Daoy (cell line): ENCODE measurements at regions not wholly inside any gene's neighbourhood (a gene's known extent, or its start where the extent isn't known, plus 50 kb on each side); places are given as distances from the start of the nearest gene placed in this dataset.

Experiments
- DNase-seq: peaks from one replicate; pipeline ENCODE4 v3.0.0-alpha.2; 2015; ENCODE audit warnings: low read depth

- no peak for DNase-seq
Observed at GRCh38 chr11:116413301-116414242, 359.2 kb downstream of the BUD13 start.

GRCh38 chr11:116412118-116412889 lies 360.5 kb downstream of the BUD13 start:
- DNase-seq = peak; percentile 45

DNA sequence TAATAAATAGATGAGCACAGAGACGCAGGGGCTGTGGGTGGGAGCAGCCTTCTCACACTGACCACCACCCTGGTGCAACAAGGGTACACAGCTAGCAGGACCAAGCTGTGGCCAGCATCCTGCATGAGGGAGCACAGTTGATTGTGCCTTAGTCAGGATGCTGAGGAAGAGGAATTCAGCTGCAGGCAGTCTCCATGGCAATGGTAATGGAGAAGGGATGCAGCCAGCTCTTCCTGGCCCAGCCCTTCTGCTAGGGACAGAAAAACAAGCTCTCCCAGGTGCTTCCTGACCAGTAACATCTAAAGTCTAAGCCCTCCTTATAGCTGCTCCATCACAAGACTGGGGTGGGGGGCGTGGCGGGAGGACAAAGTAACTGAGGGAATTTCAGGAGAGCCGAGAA lies 363.5 kb downstream of the BUD13 start:
- DNase-seq = no peak

DNA sequence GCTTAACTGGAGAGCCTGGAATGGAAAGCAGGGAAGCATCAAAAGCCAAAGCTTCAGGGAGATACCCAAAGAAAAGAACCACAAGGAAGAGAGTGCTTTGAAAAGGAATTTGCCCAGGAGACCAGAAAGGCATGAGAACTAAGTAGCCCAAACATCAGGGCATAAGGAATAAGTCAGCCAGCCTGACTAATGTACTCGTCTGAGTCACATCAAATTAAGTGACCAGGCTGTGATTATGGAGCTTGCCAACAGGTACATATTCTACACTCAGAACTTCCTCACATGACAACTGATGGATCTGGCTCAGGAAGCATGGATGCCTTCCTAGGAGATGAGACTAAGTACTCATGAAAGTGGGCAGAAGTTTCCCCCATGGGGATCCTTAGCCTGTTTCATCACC lies 366.7 kb downstream of the BUD13 start:
- DNase-seq = peak; percentile 37

GRCh38 chr11:116404462-116404798 lies 368.4 kb downstream of the BUD13 start:
- no peak for DNase-seq

DNA sequence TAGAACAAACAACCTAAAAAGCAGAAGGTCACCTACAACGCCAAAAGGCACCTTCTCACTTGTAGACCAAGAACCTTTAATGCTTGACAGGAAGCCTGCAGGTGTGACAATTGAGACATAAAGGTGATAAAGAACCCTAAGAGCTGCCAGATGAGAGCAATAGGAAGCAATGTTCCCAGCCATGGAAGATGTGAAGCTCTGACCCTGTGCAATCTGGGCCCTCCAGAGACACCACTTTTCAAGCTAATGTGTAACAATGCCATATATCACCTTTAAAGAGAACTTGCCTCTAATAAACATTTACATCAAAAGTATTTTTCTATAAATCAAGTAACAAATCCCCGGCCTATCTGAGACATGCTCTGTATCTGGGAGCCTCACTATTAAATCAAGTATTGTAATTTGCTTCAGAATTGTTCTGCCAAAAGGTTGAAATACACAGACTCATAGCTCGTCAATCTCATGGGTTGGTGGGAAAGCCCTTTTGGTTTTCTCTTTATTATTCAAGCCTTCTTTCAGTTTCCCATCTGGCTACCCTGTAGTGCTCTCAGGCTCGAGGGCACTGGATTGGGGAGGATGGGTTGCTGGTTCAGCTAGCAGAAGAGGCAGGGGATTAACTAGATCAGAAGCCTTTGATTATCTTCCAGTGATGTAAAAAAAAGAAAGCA lies 368.9 kb downstream of the BUD13 start:
- DNase-seq = no peak

DNA sequence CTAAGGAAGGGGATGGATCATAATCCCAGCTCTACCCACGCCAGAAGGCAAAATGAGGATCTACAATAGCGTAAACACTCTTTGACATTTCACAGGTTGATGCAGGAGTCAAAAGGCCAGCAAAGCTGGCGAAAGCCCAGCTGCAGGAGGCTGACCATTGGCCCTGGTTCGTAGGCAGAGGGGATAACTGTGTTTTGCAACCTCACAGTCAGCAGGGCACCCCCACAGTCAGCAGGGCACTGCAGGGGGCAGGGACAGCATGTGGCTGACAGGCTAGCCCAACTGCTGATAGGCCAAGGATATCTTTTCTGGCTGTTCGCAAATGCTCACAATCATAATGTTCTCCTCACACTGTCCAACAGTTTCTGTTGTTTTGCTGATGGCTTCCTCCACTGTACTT lies 372.7 kb downstream of the BUD13 start:
- DNase-seq = no peak

GRCh38 chr11:116397602-116398084 lies 375.1 kb downstream of the BUD13 start:
- DNase-seq = no peak

GRCh38 chr11:116396331-116396730 lies 376.5 kb downstream of the BUD13 start:
- DNase-seq = no peak

DNA sequence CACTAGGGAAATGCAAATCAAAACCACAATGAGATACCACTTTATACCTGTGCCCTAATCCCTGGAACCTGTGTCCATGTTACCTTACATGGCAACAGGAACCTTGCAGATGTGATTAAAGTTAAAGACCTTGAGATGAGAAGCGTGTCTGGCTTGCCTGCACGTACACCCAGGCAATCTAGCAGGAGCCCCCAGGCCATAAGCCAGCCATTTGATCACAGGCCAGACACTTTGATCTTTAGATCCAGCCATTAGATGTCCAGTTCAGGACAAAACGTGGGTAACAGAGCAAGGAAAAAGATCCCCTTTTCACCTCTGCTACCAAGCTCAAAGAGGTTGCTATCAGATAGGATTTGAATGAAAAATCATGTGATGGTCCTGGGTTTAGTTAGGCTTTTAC lies 378.8 kb downstream of the BUD13 start:
- no peak for DNase-seq

DNA sequence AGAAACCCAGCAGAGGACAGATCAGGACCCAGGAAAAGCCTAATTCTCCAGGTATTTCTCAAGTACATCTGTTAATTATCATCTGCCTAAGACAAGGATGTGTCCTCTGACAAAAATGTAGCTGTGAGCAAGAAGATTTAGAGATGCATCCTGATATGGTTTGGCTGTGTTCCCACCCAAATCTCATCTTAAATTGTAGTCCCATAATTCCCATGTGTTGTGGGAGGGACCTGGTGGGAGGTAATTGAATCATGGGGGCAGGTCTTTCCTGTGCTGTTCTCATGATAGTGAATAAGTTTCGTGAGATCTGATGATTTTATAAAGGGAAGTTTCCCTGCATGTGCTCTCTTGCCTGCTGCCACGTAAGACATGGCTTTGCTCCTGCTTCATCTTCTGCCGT lies 381.8 kb downstream of the BUD13 start:
- no peak for DNase-seq

DNA sequence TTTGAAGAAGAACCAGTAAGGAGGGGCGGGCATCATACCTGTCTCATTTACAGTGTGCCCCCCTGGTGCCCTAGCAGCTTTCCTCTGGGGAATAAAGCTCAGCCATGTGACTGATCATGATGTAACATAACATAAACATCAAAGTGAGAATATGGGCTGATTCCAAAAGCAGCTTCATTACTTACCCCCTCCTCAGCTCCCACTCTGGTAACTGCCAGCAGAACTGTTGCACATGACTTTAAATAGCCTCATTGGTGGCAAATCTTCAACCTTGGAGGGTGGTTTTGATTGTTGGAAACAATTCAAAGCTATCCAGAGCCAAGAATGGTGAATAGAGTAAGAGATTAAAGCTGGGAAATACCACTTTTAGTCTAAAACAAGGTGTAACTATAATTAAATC lies 384.6 kb downstream of the BUD13 start:
- no peak for DNase-seq

- no peak for DNase-seq
Observed at GRCh38 chr11:116387641-116388040, 385.1 kb downstream of the BUD13 start.

DNA sequence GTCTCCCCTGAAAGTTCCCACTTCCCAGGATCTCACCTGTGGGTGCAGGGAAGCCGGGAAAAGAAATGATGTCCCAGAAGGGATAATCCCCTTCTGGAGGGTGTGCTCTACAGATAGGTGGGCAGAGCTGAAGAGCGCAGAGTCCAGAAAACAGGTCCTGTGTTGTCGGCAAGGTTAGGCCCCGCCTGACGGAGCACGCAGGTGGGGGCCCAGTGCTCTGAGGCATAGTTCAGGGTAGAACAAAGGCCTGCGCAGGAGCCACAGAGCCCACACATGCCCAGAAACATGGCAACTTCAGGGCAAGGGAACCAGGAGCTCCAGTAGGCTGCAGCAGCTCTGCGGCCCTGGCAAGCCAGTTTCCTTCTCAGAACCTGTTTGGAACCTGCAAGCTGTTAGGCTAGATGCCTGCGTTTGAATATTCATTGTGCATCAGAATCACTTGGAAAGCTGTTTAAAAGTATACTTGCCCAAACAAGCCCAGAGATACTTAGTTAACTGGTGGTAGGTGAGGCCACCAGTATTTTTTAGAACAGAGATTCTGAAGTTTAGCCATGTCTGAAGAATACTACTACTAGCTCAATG lies 386.6 kb downstream of the BUD13 start:
- DNase-seq = no peak

GRCh38 chr11:116384876-116385275 lies 387.9 kb downstream of the BUD13 start:
- no peak for DNase-seq

DNA sequence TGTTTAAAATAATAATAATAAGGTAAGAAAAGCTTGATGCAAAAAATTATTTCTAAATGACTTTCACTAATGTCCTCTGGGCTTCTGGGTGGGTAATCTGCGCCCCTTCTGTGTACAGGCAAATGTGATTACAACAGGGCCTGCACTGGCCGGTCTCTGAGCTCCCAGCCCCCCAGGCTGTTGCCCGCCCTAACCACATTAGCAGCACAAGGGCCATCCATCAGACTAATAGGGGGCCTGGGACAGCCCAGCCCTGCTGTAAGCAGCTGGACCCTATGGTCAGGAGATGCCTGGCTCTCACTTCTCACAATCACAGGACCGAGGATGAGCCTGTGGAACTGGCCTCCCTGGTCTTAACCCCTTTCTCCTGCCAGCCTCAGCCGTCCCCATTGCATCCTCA lies 388.4 kb downstream of the BUD13 start:
- no peak for DNase-seq

GRCh38 chr11:116379185-116379828 lies 393.5 kb downstream of the BUD13 start:
- peak; percentile 36 for DNase-seq

- DNase-seq = no peak
Observed at GRCh38 chr11:116376547-116376946, 396.2 kb downstream of the BUD13 start.

GRCh38 chr11:116376054-116376453 lies 396.7 kb downstream of the BUD13 start:
- DNase-seq = no peak

DNA sequence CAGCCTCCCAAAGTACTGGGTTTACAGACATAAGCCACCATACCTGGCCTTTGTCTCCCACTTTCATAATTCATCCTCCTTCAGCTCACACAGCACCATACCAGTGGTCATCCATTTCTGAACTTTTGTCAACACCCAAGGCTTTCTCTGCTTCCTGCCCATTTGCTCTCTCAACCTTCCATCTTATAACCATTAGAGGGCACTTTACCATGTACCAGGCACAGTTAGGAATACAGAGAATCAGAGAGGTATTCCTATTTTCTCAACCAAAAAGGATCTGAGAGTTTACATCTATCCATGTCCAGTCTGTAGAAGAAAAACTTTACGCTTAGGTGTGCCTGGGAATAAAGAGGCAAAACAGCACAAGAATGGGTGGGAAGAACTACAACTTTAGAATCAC lies 397.6 kb downstream of the BUD13 start:
- DNase-seq = no peak

- DNase-seq = no peak
Observed at GRCh38 chr11:116374085-116374484, 398.7 kb downstream of the BUD13 start.
